ENCODE measurements at regions not wholly inside any gene's neighbourhood (a gene's known extent, or its start where the extent isn't known, plus 50 kb on each side); places are given as distances from the start of the nearest gene placed in this dataset.
"Not testable (repeated sequence)": the region's sequence is repeated elsewhere in the genome, so short reads cannot be mapped to it uniquely, and the experiment has no call there.

DNA sequence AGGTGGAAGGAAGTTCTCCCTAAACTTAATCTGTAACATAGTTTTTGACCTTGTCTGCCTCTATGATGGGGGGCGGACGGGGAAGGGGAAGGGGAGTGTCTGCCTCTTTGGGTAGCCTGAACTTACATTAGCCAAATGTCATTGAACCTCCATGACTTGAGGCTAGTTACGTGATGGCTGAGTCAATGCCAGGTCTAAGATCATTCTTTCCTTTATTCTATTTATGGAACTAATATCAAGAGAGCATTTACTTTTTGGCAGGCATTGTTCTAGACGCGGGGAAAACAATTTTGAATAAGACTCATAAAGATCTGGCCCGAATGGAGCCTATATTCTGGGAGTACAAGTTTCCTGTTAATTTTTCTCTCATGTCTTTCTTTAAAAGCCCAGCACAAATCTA lies 340.7 kb upstream of the C2CD4B start:
- DNase-seq (ENCODE audit: low spot score in 2 of 2) (no peak), ATAC-seq (no peak)
- H3K36me3 Mint-ChIP-seq, result no peaks in the 10 kb centered on the region
- H3K27ac Mint-ChIP-seq, result no peak overlapping the region
- no peaks in the 10 kb centered on the region for H3K9me3 Mint-ChIP-seq

DNA sequence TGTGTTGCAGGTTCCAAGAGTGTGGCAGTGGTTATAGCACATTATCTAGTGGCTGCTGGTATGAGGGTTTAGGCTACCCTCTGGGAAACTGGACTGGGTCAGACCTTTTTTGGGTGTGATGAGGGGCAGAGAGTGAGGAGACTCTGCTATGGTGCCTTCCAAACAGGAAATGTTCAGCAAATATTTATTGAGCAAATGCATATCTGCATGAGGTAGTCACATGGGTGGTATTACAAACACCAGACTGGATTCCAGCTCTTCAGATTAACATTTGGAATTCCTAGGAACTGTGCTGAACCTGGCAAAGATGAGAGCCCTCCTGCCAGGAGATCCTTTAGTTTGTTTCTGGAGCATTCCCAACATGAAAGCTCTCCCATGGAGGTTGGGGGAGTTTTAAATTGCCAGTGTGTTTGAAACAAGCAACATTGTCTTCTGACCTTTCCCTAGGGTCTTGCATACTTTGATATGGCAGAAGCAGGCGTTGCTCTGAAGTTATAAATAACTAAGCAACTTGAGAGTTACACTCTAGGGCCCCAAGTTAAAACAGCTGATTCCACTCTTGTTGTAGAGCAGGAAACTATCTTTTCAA lies 341.2 kb upstream of the C2CD4B start:
- Mint-ChIP-seq H3K9me3 (no peaks in the 10 kb centered on the region), H3K36me3 (no peaks in the 10 kb centered on the region), H3K27ac (no peak overlapping the region)
- DNase-seq (ENCODE audit: low spot score in 2 of 2), result no peak
- no peak for ATAC-seq

DNA sequence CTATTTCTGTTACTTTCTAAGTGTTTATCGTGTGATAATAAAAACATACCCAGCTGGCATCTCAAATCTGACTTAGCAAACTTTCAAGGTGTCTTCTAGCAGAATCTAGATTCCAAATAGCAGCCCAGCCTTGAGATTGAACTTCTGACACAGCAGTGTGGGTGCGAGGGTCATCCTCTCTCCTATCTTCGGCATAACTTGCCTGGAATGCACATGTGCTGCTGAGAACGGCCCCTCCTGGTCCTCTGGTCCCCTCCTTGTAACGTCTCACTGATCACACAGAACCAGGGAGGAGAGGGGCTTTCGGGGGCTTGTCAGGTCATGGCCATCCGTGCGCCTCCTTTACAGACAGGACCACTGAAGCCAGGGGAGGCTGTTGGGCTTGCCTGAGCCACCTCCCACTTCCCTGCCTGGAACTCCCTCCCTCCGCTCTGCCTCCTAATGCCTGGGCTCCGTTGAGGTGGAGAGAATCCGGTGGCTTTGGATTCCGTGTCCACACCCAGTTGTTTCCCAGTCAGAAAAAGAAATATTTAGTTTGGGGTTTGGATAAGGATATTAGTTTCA lies 344.4 kb upstream of the C2CD4B start:
- ATAC-seq, result no peak
- no peak for DNase-seq (ENCODE audit: low spot score in 2 of 2)
- Mint-ChIP-seq H3K27ac (no peak overlapping the region), H3K36me3 (no peaks in the 10 kb centered on the region), H3K9me3 (no peaks in the 10 kb centered on the region)

DNA sequence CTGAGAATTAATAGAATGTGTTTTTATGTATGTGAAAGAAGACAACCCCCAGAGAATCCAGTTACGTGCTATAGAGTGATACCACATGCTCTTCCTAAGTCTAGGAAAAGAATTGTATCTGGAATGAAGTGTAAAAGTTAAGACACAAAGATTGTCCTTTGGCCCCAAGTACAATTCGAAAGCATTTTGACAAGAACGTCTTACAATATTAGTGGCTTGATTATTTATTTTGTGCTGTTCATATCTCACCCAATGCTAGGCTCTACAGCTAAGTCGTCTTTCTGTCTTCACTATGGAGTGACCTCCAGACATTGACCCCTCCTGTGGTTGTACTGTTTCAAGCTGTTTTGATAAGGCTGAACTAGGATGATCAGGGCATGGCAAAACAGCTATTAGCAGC lies 345.7 kb upstream of the C2CD4B start:
- no peaks in the 10 kb centered on the region for H3K9me3 Mint-ChIP-seq
- ATAC-seq, result no peak
- H3K36me3 Mint-ChIP-seq, result no peaks in the 10 kb centered on the region
- no peak for DNase-seq (ENCODE audit: low spot score in 2 of 2)
- H3K27ac Mint-ChIP-seq, result no peak overlapping the region

DNA sequence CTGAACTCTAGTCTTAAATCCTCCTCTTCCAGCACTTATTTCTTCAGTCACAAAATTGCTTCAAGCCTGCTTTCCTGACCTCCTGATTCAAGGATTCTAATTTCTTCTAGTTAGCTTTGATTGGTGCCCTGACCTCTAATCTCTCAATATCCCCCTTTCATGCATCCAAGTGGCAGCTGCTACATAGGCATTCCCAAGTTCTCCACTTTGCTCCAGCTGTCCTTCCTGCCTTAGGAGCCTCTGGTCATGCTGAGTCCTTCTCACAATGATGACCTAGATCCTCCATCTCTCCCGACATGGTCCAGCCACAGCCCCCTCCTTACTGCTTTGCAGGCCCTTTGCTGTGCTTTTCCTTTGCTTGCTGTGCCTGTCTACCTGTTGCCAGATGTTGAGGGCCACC lies 347.8 kb upstream of the C2CD4B start:
- Mint-ChIP-seq H3K9me3 (no peaks in the 10 kb centered on the region), H3K36me3 (no peaks in the 10 kb centered on the region), H3K27ac (no peak overlapping the region)
- no peak for DNase-seq (ENCODE audit: low spot score in 2 of 2)
- no peak for ATAC-seq

DNA sequence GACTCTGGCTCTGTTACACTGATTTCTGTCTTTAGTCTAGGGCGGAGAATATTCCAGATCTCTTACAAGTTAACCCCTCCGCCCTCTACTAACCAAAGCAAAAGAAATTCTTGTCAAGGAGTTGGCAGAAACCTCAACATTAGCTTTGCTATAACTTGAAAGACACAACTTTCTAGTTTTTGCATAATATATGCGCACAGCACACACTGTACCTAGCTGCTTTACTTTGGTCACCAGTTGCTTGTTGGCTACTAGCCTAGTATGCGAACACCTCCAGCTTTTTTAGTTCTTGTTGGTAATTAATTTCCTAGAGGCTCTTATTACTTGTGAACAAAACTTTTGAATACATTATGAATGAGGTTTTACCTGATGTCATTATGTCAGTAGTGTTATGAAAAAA lies 348.8 kb upstream of the C2CD4B start:
- H3K36me3 Mint-ChIP-seq, result no peaks in the 10 kb centered on the region
- DNase-seq (ENCODE audit: low spot score in 2 of 2) (no peak), ATAC-seq (no peak)
- H3K27ac Mint-ChIP-seq, result no peak overlapping the region
- no peaks in the 10 kb centered on the region for H3K9me3 Mint-ChIP-seq

DNA sequence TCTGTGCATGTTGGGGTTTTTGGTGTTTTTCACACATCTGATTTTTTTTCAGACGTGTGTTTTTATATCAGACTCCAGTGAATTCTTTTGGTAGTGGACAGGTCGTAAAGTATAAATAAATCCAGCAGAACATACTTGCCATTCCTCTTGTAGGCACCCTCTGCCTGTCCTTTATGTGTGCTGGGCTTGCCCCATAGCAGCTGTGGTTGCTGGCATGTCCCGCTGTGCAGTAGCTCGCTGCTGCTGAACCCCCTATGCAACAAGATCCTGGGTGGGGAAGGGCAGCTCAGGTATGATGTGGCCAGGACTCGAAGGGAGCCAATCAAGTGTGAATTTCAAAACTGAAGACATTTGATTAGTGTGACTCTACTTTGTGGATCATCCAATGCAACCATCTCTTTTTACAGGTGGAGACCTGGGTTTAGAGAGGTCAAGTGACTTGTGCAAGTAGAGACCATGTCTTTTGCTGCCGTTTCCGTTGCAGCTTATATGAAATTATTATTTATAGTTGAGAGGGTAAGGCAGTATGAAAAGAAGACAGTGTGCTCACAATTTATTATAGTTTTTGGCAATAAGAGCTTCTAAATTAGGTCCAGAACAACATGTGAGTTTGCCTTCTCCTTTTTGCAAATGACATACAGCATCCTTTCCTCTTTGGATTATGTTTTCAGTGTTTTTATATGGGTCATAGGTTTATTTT lies 350.8 kb upstream of the C2CD4B start:
- ATAC-seq (no peak), DNase-seq (ENCODE audit: low spot score in 2 of 2) (no peak)
- Mint-ChIP-seq H3K36me3 (no peaks in the 10 kb centered on the region), H3K27ac (no peak overlapping the region), H3K9me3 (peaks cover 0 to 4% of the 10 kb centered on the region in 2 donors)

DNA sequence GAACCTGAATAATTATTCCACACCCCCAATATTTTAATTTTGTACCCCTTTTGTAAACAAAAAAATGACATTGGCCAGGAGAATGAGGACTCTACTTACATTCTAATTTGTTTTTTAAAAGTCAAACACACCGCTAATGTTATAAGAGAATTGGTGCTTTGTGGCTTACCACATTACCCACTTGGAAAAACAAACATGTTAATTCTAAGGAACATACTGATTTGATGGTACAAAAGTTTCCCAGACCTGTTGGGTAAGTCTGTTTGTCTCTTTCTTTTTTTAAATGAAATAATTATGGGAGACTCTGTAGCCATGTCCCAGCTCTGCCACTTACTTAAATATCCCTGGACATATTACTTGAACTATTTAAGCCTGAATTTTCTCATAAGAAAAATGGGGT lies 352.5 kb upstream of the C2CD4B start:
- Mint-ChIP-seq H3K9me3 (peaks cover 0 to 4% of the 10 kb centered on the region in 2 donors), H3K27ac (no peak overlapping the region), H3K36me3 (no peaks in the 10 kb centered on the region)
- ATAC-seq (no peak), DNase-seq (ENCODE audit: low spot score in 2 of 2) (no peak)

DNA sequence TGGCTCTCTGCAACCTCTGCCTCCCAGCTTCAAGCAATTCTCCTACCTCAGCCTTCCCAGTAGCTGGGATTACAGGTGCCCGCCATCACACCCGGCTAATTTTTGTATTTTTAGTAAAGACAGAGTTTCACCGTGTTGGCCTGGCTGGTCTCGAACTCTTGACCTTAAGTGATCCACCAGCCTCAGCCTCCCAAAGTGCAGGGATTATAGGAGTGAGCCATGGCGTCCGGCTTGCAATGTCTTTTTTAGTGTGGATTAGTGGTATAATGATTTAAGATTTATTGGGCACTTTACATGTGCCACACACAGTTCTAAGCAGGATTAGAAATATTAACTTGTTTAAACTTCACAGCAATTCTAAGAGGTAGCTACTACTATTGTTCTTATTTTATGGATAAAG lies 353.6 kb upstream of the C2CD4B start:
- H3K9me3 Mint-ChIP-seq; H3K27ac Mint-ChIP-seq; H3K36me3 Mint-ChIP-seq; DNase-seq (ENCODE audit: low spot score in 2 of 2); ATAC-seq: not testable (repeated sequence)

DNA sequence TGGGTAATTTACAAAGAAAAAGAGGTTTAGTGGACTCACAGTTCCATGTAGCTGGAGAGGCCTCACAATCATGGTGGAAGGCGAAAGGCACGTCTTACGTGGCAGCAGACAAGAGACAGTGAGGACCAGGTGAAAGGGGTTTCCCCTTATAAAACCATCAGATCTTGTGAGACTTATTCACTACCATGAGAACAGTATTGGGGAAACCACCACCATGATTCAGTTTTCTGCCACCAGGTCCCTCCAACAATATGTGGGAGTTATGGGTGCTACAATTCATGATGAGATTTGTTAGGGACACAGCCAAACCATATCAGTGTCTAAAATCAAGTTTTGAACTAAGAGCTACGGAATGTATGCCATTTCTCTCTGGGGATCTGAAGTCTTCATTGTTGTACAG lies 354.8 kb upstream of the C2CD4B start:
- DNase-seq (ENCODE audit: low spot score in 2 of 2) (no peak), ATAC-seq (peak; percentile 54 to 90)
- no peak overlapping the region for H3K27ac Mint-ChIP-seq
- H3K9me3 Mint-ChIP-seq, result peaks cover 0 to 4% of the 10 kb centered on the region in 2 donors
- H3K36me3 Mint-ChIP-seq, result no peaks in the 10 kb centered on the region

DNA sequence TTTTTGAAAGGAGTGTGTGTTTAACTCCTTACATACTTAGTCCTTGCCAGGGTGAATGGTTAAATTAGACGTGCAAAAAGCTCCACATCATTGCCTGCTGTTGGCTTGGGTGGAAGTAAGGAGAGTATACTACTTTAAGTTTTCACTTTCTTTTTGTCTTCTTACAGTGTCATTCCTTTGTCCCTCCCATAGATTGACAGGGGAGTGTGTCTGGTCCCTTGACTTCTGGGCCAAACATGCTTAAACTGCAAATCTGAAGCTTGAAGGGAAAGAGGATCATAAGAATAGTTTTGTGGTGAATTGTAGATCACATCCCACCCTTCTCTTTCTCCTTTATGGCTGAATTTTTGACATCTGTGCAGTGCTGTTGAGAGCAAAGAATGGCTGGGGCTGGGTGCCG lies 355.8 kb upstream of the C2CD4B start:
- no peak for DNase-seq (ENCODE audit: low spot score in 2 of 2)
- H3K27ac Mint-ChIP-seq, result no peak overlapping the region
- no peaks in the 10 kb centered on the region for H3K36me3 Mint-ChIP-seq
- no peak for ATAC-seq
- H3K9me3 Mint-ChIP-seq, result peaks cover 0 to 4% of the 10 kb centered on the region in 2 donors

DNA sequence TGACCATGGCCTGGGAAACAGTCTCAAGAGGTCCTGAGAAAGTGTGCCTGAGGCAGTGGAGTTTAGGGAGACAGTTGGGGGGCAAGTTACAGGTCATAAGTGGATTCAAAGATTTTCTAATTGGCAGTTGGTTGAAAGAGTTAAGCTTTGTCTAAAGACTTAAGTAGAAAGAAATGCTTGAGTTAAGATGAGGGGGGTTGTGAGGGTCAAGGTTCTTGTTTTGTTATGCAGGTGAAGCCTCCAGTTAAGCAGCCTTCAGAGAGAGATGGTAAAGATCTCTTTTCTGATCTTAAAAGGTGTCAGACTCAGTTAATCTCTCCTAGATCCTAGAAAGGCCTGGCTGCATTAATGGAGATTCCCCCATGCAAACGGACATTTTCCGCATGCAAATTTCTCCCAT lies 356.3 kb upstream of the C2CD4B start:
- H3K9me3 Mint-ChIP-seq, result peaks cover 0 to 4% of the 10 kb centered on the region in 2 donors
- H3K27ac Mint-ChIP-seq, result no peak overlapping the region
- ATAC-seq (no peak), DNase-seq (ENCODE audit: low spot score in 2 of 2) (no peak)
- no peaks in the 10 kb centered on the region for H3K36me3 Mint-ChIP-seq

DNA sequence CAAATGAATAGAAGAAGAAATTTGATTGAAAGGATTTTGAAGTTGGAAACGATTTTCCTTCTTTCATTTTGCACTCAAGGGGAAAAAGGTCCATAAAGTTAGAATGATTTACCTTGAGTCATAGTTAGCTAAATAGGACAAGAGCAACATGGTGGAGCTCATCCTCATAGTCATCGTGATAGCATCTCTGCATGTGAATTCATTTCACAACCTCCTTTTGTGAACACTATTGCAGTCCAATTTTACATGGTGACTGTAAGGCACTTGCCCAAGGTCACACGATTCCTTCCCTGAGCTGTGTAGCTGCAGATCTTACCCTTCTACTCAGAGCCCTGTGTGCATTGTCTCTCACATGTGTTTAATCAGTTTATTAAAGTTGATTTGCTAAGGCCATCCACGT lies 359.8 kb upstream of the C2CD4B start:
- no peak for DNase-seq (ENCODE audit: low spot score in 2 of 2)
- H3K9me3 Mint-ChIP-seq, result no peaks in the 10 kb centered on the region
- ATAC-seq, result no peak
- no peaks in the 10 kb centered on the region for H3K36me3 Mint-ChIP-seq
- H3K27ac Mint-ChIP-seq, result no peak overlapping the region

DNA sequence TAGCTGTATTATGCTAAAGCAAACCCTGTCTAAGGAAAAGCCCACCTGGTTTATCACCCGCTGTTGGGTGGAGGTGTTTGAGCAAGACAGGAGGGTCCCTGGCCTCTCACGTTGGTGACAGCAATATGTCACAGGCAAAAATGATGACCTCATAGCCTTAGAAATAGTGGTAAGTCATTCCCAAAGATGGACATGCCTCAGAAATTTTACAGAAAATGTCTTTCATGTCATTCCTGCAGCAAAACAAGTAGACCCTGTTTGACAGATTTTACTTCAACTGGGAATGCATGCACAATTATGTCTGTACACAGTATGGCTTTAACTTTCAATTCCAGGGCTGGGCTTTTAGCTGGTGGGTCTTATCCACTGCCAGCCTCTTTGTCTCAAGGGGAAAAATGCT lies 362.3 kb upstream of the C2CD4B start:
- no peak overlapping the region for H3K27ac Mint-ChIP-seq
- H3K9me3 Mint-ChIP-seq, result no peaks in the 10 kb centered on the region
- ATAC-seq (no peak), DNase-seq (ENCODE audit: low spot score in 2 of 2) (no peak)
- H3K36me3 Mint-ChIP-seq, result no peaks in the 10 kb centered on the region

DNA sequence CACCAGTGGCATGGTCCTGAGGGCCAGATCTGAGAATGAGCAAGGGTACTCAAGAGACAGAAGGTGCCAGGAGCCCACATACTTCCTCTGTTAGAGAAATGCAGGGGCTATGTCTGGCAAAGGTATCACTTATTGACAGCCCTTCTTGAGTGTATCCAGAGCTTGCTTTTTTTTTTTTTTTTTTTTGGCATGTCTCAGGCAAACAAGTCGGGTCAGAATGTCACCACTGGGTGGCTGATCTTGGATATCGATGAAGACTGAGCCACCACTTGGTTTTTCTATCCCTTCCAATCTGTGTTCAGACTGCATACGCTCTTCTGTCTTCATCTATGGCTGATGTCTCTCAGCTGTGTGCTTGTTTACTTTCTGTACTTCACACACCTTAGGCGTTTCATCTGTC lies 363.4 kb upstream of the C2CD4B start:
- no peak overlapping the region for H3K27ac Mint-ChIP-seq
- ATAC-seq, result no peak
- H3K9me3 Mint-ChIP-seq, result no peaks in the 10 kb centered on the region
- DNase-seq (ENCODE audit: low spot score in 2 of 2), result no peak
- no peaks in the 10 kb centered on the region for H3K36me3 Mint-ChIP-seq

DNA sequence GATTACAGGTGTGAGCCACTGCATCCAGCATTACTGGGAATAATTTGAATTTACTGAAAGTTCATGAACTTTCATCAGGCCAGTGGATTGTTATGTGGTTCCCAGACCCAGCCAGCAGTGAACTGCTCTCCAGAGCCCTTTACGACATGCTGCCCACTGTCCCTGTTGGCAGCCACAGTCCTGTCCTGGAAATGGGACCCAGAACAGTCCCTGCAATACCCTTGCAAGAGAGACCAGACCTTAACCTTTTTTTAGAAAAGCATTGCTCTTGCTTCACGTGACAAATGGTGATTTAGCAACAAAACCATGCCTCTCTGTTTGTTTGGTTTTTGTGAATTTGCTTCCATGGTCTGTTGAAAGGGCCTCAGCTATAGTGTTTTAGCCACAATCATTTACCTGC lies 367.3 kb upstream of the C2CD4B start:
- Mint-ChIP-seq H3K9me3 (no peaks in the 10 kb centered on the region), H3K36me3 (no peaks in the 10 kb centered on the region), H3K27ac (no peak overlapping the region)
- DNase-seq (ENCODE audit: low spot score in 2 of 2) (no peak), ATAC-seq (no peak)

DNA sequence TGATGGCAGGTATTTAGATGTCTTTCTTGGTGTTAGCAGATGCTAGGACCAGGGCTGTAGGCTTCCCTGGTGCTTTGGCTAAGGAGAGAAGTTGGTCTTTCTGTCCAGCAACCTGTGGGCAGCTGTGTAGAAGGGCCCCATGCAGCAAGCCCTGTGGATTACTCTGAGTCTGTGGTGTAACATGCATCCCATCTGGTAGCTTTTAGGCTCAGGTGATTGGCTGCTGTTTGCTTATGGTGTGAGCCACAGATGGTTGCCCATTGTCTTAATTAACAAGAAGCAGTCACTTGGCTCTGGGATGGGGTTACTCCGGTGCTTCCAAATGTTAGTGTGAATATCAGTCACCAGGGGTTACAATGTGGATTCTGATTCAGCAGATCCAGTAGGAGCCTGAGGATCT lies 368.6 kb upstream of the C2CD4B start:
- no peak for ATAC-seq
- Mint-ChIP-seq H3K36me3 (no peaks in the 10 kb centered on the region), H3K27ac (no peak overlapping the region), H3K9me3 (no peaks in the 10 kb centered on the region)
- DNase-seq (ENCODE audit: low spot score in 2 of 2), result no peak

DNA sequence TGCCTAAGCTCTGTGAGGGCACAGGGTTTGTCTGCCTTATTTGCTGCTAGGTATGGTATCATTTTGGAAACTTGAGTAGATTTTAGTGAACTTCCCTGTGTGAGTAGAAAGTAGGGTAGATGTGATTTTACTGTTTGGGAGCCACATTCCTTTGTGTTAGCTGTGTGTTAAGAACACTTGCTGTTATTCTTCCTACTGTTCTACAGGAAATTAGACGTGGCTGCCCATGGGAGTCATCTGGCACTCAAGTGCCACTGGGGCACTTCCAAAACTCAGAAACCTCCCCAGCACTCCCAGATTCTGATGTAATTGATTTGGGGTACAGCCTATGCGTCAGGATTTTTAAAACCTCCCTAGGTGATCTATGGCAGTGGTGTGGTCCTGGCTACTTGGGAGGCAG lies 369.9 kb upstream of the C2CD4B start:
- Mint-ChIP-seq H3K27ac (no peak overlapping the region), H3K9me3 (no peaks in the 10 kb centered on the region), H3K36me3 (no peaks in the 10 kb centered on the region)
- no peak for DNase-seq (ENCODE audit: low spot score in 2 of 2)
- no peak for ATAC-seq
